Esophagus squamous epithelium (tissue), 4 donors: ENCODE measurements at regions not wholly inside any gene's neighbourhood (a gene's known extent, or its start where the extent isn't known, plus 50 kb on each side); places are given as distances from the start of the nearest gene placed in this dataset.

ENCODE experiments used
- CTCF ChIP-seq, 6 experiments: fragments of 450-650 bp in 4 of 6; fragments of 200-600 bp in 2 of 6; sonication (generic) in 2 of 6; IDR thresholded peaks; one replicate each; pipeline ENCODE4 v1.5.1; 2016 to 2019; ENCODE audit warnings: antibody characterized with exemption in 6 of 6, mild to moderate bottlenecking in 4 of 6, moderate library complexity in 4 of 6
- POLR2A ChIP-seq, 4 donors: fragments of 450-650 bp; IDR thresholded peaks; one replicate each; pipeline ENCODE4 v1.6.1; 2017; ENCODE audit warnings: antibody characterized with exemption in 4 of 4, mild to moderate bottlenecking in 4 of 4, moderate library complexity in 3 of 4

GRCh38 chr18:65035701-65036100 is 715.1 kb upstream of the CDH7 start:
- TF ChIP-seq POLR2A (IDR thresholded peaks at IDR 0.05) = no peak
- TF ChIP-seq CTCF (IDR thresholded peaks at IDR 0.05) = no peak
